Transverse colon (tissue), 4 donors: ENCODE measurements at regions not wholly inside any gene's neighbourhood (a gene's known extent, or its start where the extent isn't known, plus 50 kb on each side); places are given as distances from the start of the nearest gene placed in this dataset.

Source experiments
- DNase-seq: peaks from one replicate; pipeline ENCODE4 v3.0.0-alpha.2; 2019
- H3K27ac ChIP-seq, 4 donors: fragments of 200-600 bp; sonication (generic); 2 replicates each; pipeline ENCODE4 v1.5.1; 2016 to 2018; ENCODE audit warnings: inconsistent platforms in 4 of 4
- H3K27me3 ChIP-seq: fragments of 200-600 bp; sonication (generic); 2 replicates; pipeline ENCODE4 v1.5.1; 2017; ENCODE audit warnings: inconsistent platforms
- H3K36me3 ChIP-seq, 4 donors: fragments of 200-600 bp; sonication (generic); 2 replicates each; pipeline ENCODE4 v1.5.1; 2017 to 2019; ENCODE audit warnings: inconsistent platforms in 4 of 4
- H3K4me1 ChIP-seq, 4 donors: fragments of 200-600 bp; sonication (generic); 2 replicates each; pipeline ENCODE4 v1.5.1; 2017 to 2020; ENCODE audit warnings: inconsistent platforms in 4 of 4
- H3K4me3 ChIP-seq, 4 donors: fragments of 200-600 bp; sonication (generic); 1 replicate in 1 of 4; 2 replicates in 3 of 4; pipeline versions ENCODE4 v1.5.1 to v1.6.1; 2017 to 2019; ENCODE audit warnings: inconsistent platforms in 4 of 4
- H3K9me3 ChIP-seq, 2 donors: fragments of 200-600 bp; sonication (generic); 2 replicates each; pipeline ENCODE4 v1.5.1; 2017 to 2019; ENCODE audit warnings: inconsistent platforms in 2 of 2
- CTCF ChIP-seq, 5 experiments: fragments of 200-600 bp in 3 of 5; fragments of 450-650 bp in 2 of 5; sonication (generic) in 3 of 5; IDR thresholded peaks; 1 replicate in 2 of 5; 2 replicates in 3 of 5; pipeline ENCODE4 v1.5.1; 2016 to 2017; ENCODE audit warnings: antibody characterized with exemption in 5 of 5, inconsistent platforms in 3 of 5, mild to moderate bottlenecking in 2 of 5, moderate library complexity in 1 of 5
- EP300 ChIP-seq: sonication (generic); formaldehyde crosslinking; IDR thresholded peaks from one replicate; pipeline ENCODE4 v1.6.1; 2017; ENCODE audit warnings: antibody characterized with exemption, low read depth
- POLR2A ChIP-seq: fragments of 450-650 bp; IDR thresholded peaks from one replicate; pipeline ENCODE4 v1.6.1; 2016; ENCODE audit warnings: antibody characterized with exemption, mild to moderate bottlenecking, moderate library complexity
- POLR2AphosphoS5 ChIP-seq, 3 donors: sonication (generic); formaldehyde crosslinking; IDR thresholded peaks; one replicate each; pipeline ENCODE4 v1.6.1; 2016; ENCODE audit warnings: antibody characterized with exemption in 3 of 3
- WGBS, 2 donors: methylation state at CpG; one replicate each; pipeline ENCODE4 v1.1.5; 2018; ENCODE audit warnings: low coverage in 1 of 2; 5-methylcytosine and 5-hydroxymethylcytosine counted together
- in situ Hi-C, 4 donors: fragments of 200-750 bp; cut with MboI; loops; one replicate each; pipeline versions ENCODE4 v1.15.0 to v1.15.1; 2017; ENCODE audit warnings: low sequenced_read_pairs in 3 of 4, low pct_ligation_motif_present in 1 of 4, low pct_unique_long_range_greater_than_20kb in 1 of 4
- intact Hi-C: fragments of 100-400 bp; cut with DNase I; formaldehyde crosslinking; loops from one replicate; pipeline ENCODE4 v1.15.1; 2023; ENCODE audit warnings: low total_unique reads

- intact Hi-C loops (no loop called here), in situ Hi-C loops (no loop called here)
- H3K36me3 ChIP-seq = no peaks in the 10 kb centered on the region
- no peak overlapping the region for H3K27ac ChIP-seq
- no peaks in the 10 kb centered on the region for H3K27me3 ChIP-seq
- H3K9me3 ChIP-seq = no peaks in the 10 kb centered on the region
- DNase-seq = no peak
- H3K4me3 ChIP-seq = no peak overlapping the region
- H3K4me1 ChIP-seq = no peaks in the 10 kb centered on the region
- TF ChIP-seq CTCF (IDR thresholded peaks at IDR 0.05) (no peak), POLR2A (no peak), POLR2AphosphoS5 (IDR thresholded peaks at IDR 0.05) (no peak), EP300 (no peak)
- 91 to 95% methylated on average over 5 of the region's 5 CpGs for WGBS, 2 donors
Measured at GRCh38 chr3:144650380-144650779, 678.8 kb downstream of the DIPK2A start.

DNA sequence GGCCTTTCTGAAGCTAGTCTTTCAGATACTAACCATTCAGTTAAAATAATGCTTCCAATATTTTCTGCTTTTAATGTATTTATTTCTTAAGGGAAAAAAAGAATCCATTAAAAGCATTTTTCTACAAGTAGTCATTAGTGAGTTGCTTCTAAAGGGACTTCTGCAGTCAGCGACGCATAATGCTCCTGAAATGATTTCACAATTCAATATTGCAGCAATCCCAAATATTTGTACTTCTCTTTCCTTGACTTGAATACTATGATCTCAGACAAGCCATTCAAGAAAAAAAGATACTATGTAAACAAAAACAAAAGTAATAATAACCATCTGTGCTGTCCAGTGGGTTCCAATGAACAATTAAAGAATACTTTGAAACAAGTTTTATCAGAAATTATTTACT is 681.0 kb downstream of the DIPK2A start:
- H3K4me1 ChIP-seq = no peaks in the 10 kb centered on the region
- no peak overlapping the region for H3K4me3 ChIP-seq
- intact Hi-C loops (no loop called here), in situ Hi-C loops (no loop called here)
- no peaks in the 10 kb centered on the region for H3K27me3 ChIP-seq
- WGBS, 2 donors = 78 to 93% methylated on average over 2 of the region's 2 CpGs
- no peak for DNase-seq
- TF ChIP-seq POLR2AphosphoS5 (IDR thresholded peaks at IDR 0.05) = no peak
- no peak for TF ChIP-seq EP300
- no peak for TF ChIP-seq CTCF (IDR thresholded peaks at IDR 0.05)
- TF ChIP-seq POLR2A = no peak
- no peaks in the 10 kb centered on the region for H3K9me3 ChIP-seq
- no peaks in the 10 kb centered on the region for H3K36me3 ChIP-seq
- H3K27ac ChIP-seq = no peak overlapping the region

GRCh38 chr3:144655423-144655822 is 683.8 kb downstream of the DIPK2A start:
- no peak for DNase-seq
- Histone ChIP-seq H3K27ac (no peak overlapping the region), H3K36me3 (no peaks in the 10 kb centered on the region), H3K4me1 (no peaks in the 10 kb centered on the region), H3K4me3 (no peak overlapping the region), H3K27me3 (no peaks in the 10 kb centered on the region), H3K9me3 (no peaks in the 10 kb centered on the region)
- WGBS, 2 donors = 58 to 60% methylated on average over 1 of the region's 1 CpG
- in situ Hi-C loops = no loop called here
- TF ChIP-seq CTCF (IDR thresholded peaks at IDR 0.05) = no peak
- no peak for TF ChIP-seq POLR2AphosphoS5 (IDR thresholded peaks at IDR 0.05)
- TF ChIP-seq EP300 = no peak
- no peak for TF ChIP-seq POLR2A
- intact Hi-C loops = no loop called here

GRCh38 chr3:144660186-144660585 is 688.6 kb downstream of the DIPK2A start:
- in situ Hi-C loops (no loop called here), intact Hi-C loops (no loop called here)
- Histone ChIP-seq H3K27ac (no peak overlapping the region), H3K27me3 (no peaks in the 10 kb centered on the region), H3K4me3 (no peak overlapping the region), H3K36me3 (no peaks in the 10 kb centered on the region), H3K9me3 (no peaks in the 10 kb centered on the region), H3K4me1 (no peaks in the 10 kb centered on the region)
- TF ChIP-seq EP300 (no peak), POLR2A (no peak), POLR2AphosphoS5 (IDR thresholded peaks at IDR 0.05) (no peak)
- WGBS, 2 donors = 63 to 64% methylated on average over 1 of the region's 1 CpG
- no peak for DNase-seq

DNA sequence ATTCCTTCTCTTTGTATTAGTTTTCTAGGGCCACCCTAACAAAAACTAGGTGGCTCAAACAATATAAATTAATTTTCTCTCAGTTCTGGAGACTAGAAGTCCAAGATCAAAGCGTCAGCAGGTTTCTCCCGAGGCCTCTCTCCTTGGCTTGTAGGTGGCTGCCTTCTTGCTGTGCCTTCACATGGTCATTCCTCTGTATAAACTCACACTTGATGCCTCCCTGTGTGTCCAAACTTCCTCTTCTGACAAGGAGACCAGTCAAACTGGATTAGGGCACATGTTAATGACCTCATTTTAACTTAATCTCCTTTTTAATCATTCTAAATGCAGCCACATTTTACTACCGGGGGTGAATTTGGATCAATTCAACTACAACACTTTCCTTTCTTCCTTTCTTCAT is 691.1 kb downstream of the DIPK2A start:
- intact Hi-C loops = no loop called here
- no peak for DNase-seq
- Histone ChIP-seq H3K36me3 (no peaks in the 10 kb centered on the region), H3K27me3 (no peaks in the 10 kb centered on the region), H3K9me3 (no peaks in the 10 kb centered on the region), H3K4me1 (no peaks in the 10 kb centered on the region), H3K27ac (no peak overlapping the region), H3K4me3 (no peak overlapping the region)
- TF ChIP-seq CTCF (IDR thresholded peaks at IDR 0.05) (no peak), EP300 (no peak), POLR2AphosphoS5 (IDR thresholded peaks at IDR 0.05) (no peak), POLR2A (no peak)
- 84 to 86% methylated on average over 3 of the region's 3 CpGs for WGBS, 2 donors
- in situ Hi-C loops = no loop called here
